ENCODE measurements at regions not wholly inside any gene's neighbourhood (a gene's known extent, or its start where the extent isn't known, plus 50 kb on each side); places are given as distances from the start of the nearest gene placed in this dataset.
"Not testable (repeated sequence)": the region's sequence is repeated elsewhere in the genome, so short reads cannot be mapped to it uniquely, and the experiment has no call there.

GRCh38 chr1:212495766-212496494 lies 63.2 kb downstream of the NENF start:
- no peak for DNase-seq (ENCODE audit: low read depth)

GRCh38 chr1:212496682-212497081 lies 64.0 kb downstream of the NENF start:
- no peak for DNase-seq (ENCODE audit: low read depth)

- no peak for DNase-seq (ENCODE audit: low read depth)
Observed at GRCh38 chr1:212497553-212497952, 64.8 kb downstream of the NENF start.

- DNase-seq (ENCODE audit: low read depth): no peak
Observed at GRCh38 chr1:212498283-212499040, 65.7 kb downstream of the NENF start.

GRCh38 chr1:212500351-212500750 lies 67.6 kb downstream of the NENF start:
- DNase-seq (ENCODE audit: low read depth): no peak

- no peak for DNase-seq (ENCODE audit: low read depth)
Observed at GRCh38 chr1:212500983-212501382, 68.3 kb downstream of the NENF start.

GRCh38 chr1:212503714-212504113 lies 71.0 kb downstream of the NENF start:
- DNase-seq (ENCODE audit: low read depth): no peak

- DNase-seq (ENCODE audit: low read depth): no peak
Observed at GRCh38 chr1:212504171-212504803, 71.6 kb downstream of the NENF start.

GRCh38 chr1:212506666-212507065 lies 73.9 kb downstream of the NENF start:
- no peak for DNase-seq (ENCODE audit: low read depth)

GRCh38 chr1:212507369-212507768 lies 74.6 kb downstream of the NENF start:
- no peak for DNase-seq (ENCODE audit: low read depth)

- no peak for DNase-seq (ENCODE audit: low read depth)
Observed at GRCh38 chr1:212512816-212513559, 80.3 kb downstream of the NENF start.

GRCh38 chr1:212513586-212513985 lies 80.9 kb downstream of the NENF start:
- no peak for DNase-seq (ENCODE audit: low read depth)

- DNase-seq (ENCODE audit: low read depth): no peak
Observed at GRCh38 chr1:212514056-212514614, 81.4 kb downstream of the NENF start.

GRCh38 chr1:212514782-212515181 lies 82.1 kb downstream of the NENF start:
- no peak for DNase-seq (ENCODE audit: low read depth)

GRCh38 chr1:212515329-212515760 lies 82.6 kb downstream of the NENF start:
- DNase-seq (ENCODE audit: low read depth): no peak

- DNase-seq (ENCODE audit: low read depth): not testable (repeated sequence)
Observed at GRCh38 chr1:212516012-212516411, 83.3 kb downstream of the NENF start.

GRCh38 chr1:212518188-212519054 lies 85.7 kb downstream of the NENF start:
- DNase-seq (ENCODE audit: low read depth): no peak

- no peak for DNase-seq (ENCODE audit: low read depth)
Observed at GRCh38 chr1:212519131-212519530, 86.4 kb downstream of the NENF start.

- DNase-seq (ENCODE audit: low read depth): no peak
Observed at GRCh38 chr1:212520299-212520698, 87.6 kb downstream of the NENF start.

- DNase-seq (ENCODE audit: low read depth): no peak
Observed at GRCh38 chr1:212520746-212521145, 87.8 kb upstream of the ATF3 start.
